Breast epithelium (tissue), 4 donors: ENCODE measurements at regions not wholly inside any gene's neighbourhood (a gene's known extent, or its start where the extent isn't known, plus 50 kb on each side); places are given as distances from the start of the nearest gene placed in this dataset.

ENCODE experiments used
- DNase-seq, 2 donors: peaks; one replicate each; pipeline ENCODE4 v3.0.0-alpha.2; 2019; ENCODE audit warnings: low spot score in 2 of 2
- H3K27ac ChIP-seq, 2 donors: fragments of 200-600 bp; sonication (generic) in 1 of 2; one replicate each; pipeline ENCODE4 v1.5.1; 2016 to 2019; ENCODE audit warnings: mild to moderate bottlenecking in 1 of 2
- H3K27me3 ChIP-seq, 2 donors: fragments of 200-600 bp; sonication (generic) in 1 of 2; one replicate each; pipeline versions ENCODE4 v1.5.1 to v1.6.0; 2017 to 2019; ENCODE audit warnings: control low read depth in 1 of 2, mild to moderate bottlenecking in 1 of 2
- H3K36me3 ChIP-seq: fragments of 200-600 bp; one replicate; pipeline ENCODE4 v1.5.1; 2019
- H3K4me1 ChIP-seq, 2 donors: fragments of 200-600 bp; sonication (generic); one replicate each; pipeline ENCODE4 v1.5.1; 2016 to 2019; ENCODE audit warnings: control low read depth in 1 of 2
- H3K4me3 ChIP-seq, 3 donors: fragments of 200-600 bp; sonication (generic); 1 replicate in 2 of 3; 2 replicates in 1 of 3; pipeline ENCODE4 v1.5.1; 2016 to 2019; ENCODE audit warnings: mild to moderate bottlenecking in 3 of 3, moderate library complexity in 2 of 3
- H3K9me3 ChIP-seq, 2 donors: fragments of 200-600 bp; sonication (generic) in 1 of 2; one replicate each; pipeline ENCODE4 v1.5.1; 2016 to 2019; ENCODE audit warnings: control low read depth in 1 of 2
- CTCF ChIP-seq, 3 donors: fragments of 450-650 bp; IDR thresholded peaks; one replicate each; pipeline ENCODE4 v1.5.1; 2016 to 2017; ENCODE audit warnings: antibody characterized with exemption in 3 of 3, mild to moderate bottlenecking in 3 of 3, moderate library complexity in 3 of 3
- POLR2A ChIP-seq: fragments of 450-650 bp; IDR thresholded peaks from one replicate; pipeline ENCODE4 v1.6.1; 2016; ENCODE audit warnings: antibody characterized with exemption, mild to moderate bottlenecking, moderate library complexity
- POLR2AphosphoS5 ChIP-seq, 3 donors: sonication (generic); formaldehyde crosslinking; IDR thresholded peaks; one replicate each; pipeline ENCODE4 v1.6.1; 2017; ENCODE audit warnings: antibody characterized with exemption in 3 of 3
- intact Hi-C: fragments of 100-400 bp; cut with DNase I; formaldehyde crosslinking; loops from one replicate; pipeline ENCODE4 v1.15.1; 2023; ENCODE audit warnings: low total_unique reads

GRCh38 chr9:120191141-120191540 lies 388.8 kb downstream of the CDK5RAP2 start:
- Histone ChIP-seq H3K27ac (no peak overlapping the region), H3K27me3 (no peaks in the 10 kb centered on the region), H3K4me1 (no peaks in the 10 kb centered on the region), H3K4me3 (no peak overlapping the region), H3K9me3 (no peaks in the 10 kb centered on the region), H3K36me3 (no peaks in the 10 kb centered on the region)
- TF ChIP-seq POLR2A (no peak), CTCF (IDR thresholded peaks at IDR 0.05) (no peak)
- no peak for DNase-seq
- intact Hi-C loops = no loop called here

- no peak overlapping the region for H3K27ac ChIP-seq
- H3K9me3 ChIP-seq = no peaks in the 10 kb centered on the region
- DNase-seq = no peak
- H3K4me1 ChIP-seq = no peaks in the 10 kb centered on the region
- intact Hi-C loops = no loop called here
- H3K27me3 ChIP-seq = peaks cover 0 to 8% of the 10 kb centered on the region in 2 donors
- H3K36me3 ChIP-seq = no peaks in the 10 kb centered on the region
- no peak overlapping the region for H3K4me3 ChIP-seq
- no peak for TF ChIP-seq POLR2AphosphoS5 (IDR thresholded peaks at IDR 0.05)
These were observed 392.2 kb downstream of the CDK5RAP2 start for GRCh38 chr9:120187758-120188157.

GRCh38 chr9:120186276-120186675 lies 393.7 kb downstream of the CDK5RAP2 start:
- peaks cover 0 to 8% of the 10 kb centered on the region in 2 donors for H3K27me3 ChIP-seq
- DNase-seq = no peak
- no peaks in the 10 kb centered on the region for H3K36me3 ChIP-seq
- no peaks in the 10 kb centered on the region for H3K9me3 ChIP-seq
- H3K4me1 ChIP-seq = no peaks in the 10 kb centered on the region
- TF ChIP-seq POLR2A (no peak), CTCF (IDR thresholded peaks at IDR 0.05) (no peak), POLR2AphosphoS5 (IDR thresholded peaks at IDR 0.05) (no peak)
- no peak overlapping the region for H3K4me3 ChIP-seq
- intact Hi-C loops = no loop called here
- no peak overlapping the region for H3K27ac ChIP-seq

GRCh38 chr9:120184266-120184665 lies 395.7 kb downstream of the CDK5RAP2 start:
- DNase-seq = no peak
- no peak overlapping the region for H3K4me3 ChIP-seq
- H3K27ac ChIP-seq = no peak overlapping the region
- TF ChIP-seq POLR2A (no peak), CTCF (IDR thresholded peaks at IDR 0.05) (no peak), POLR2AphosphoS5 (IDR thresholded peaks at IDR 0.05) (no peak)
- peaks cover 0 to 8% of the 10 kb centered on the region in 2 donors for H3K27me3 ChIP-seq
- H3K4me1 ChIP-seq = no peaks in the 10 kb centered on the region
- intact Hi-C loops = no loop called here
- no peaks in the 10 kb centered on the region for H3K9me3 ChIP-seq
- H3K36me3 ChIP-seq = no peaks in the 10 kb centered on the region

- intact Hi-C loops = no loop called here
- TF ChIP-seq POLR2A (no peak), CTCF (IDR thresholded peaks at IDR 0.05) (no peak), POLR2AphosphoS5 (IDR thresholded peaks at IDR 0.05) (no peak)
- H3K9me3 ChIP-seq = no peaks in the 10 kb centered on the region
These were observed 396.4 kb downstream of the CDK5RAP2 start for GRCh38 chr9:120183615-120184014.

GRCh38 chr9:120182011-120182410 lies 398.0 kb downstream of the CDK5RAP2 start:
- intact Hi-C loops = no loop called here
- TF ChIP-seq POLR2AphosphoS5 (IDR thresholded peaks at IDR 0.05) = no peak
- no peak overlapping the region for H3K27ac ChIP-seq

More at GRCh38 chr9:120183615-120184014, 396.4 kb downstream of the CDK5RAP2 start:
- Histone ChIP-seq H3K36me3 (no peaks in the 10 kb centered on the region), H3K4me3 (no peak overlapping the region), H3K27me3 (peaks cover 0 to 8% of the 10 kb centered on the region in 2 donors), H3K4me1 (no peaks in the 10 kb centered on the region), H3K27ac (no peak overlapping the region)
- no peak for DNase-seq

More at GRCh38 chr9:120182011-120182410, 398.0 kb downstream of the CDK5RAP2 start:
- no peak for DNase-seq
- Histone ChIP-seq H3K36me3 (no peaks in the 10 kb centered on the region), H3K4me3 (no peak overlapping the region), H3K27me3 (peaks cover 0 to 8% of the 10 kb centered on the region in 2 donors), H3K9me3 (peaks cover 0 to 8% of the 10 kb centered on the region in 2 donors), H3K4me1 (no peaks in the 10 kb centered on the region)
